H1 (cell line): ENCODE measurements at regions not wholly inside any gene's neighbourhood (a gene's known extent, or its start where the extent isn't known, plus 50 kb on each side); places are given as distances from the start of the nearest gene placed in this dataset.
A peak's percentile ranks its signal among the peaks of the same experiment; 100 is the strongest.

Experiments used
- CHD7 ChIP-seq: fragments of 300-600 bp; sonication (generic); IDR thresholded peaks from 2 replicates; pipeline ENCODE4 v1.7.1; 2012; ENCODE audit warnings: low read length, moderate library complexity, mild to moderate bottlenecking, inconsistent platforms; ENCODE audit not compliant: insufficient replicate concordance

DNA sequence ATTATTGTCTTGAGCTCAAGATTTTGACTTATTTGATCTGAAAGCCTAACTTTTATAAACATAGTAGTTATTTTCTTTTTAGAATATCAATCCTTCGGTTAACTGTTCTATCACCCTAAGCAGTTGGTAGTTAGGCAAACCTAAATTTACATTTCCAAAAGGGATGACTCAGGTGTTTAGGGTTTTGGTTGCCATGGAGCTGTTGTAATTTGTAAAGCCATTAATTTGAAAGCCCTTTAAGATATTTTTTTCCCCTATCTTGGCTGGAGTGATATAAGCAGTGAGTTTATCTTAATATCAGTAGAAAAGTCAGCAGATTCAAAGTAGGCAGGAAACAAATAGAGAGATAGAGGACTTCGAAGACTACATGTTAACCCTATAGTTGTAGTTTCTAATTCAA is 1472.6 kb upstream of the CELF2 start (continued):
- peak; percentile 20 for TF ChIP-seq CHD7
